ENCODE measurements at regions not wholly inside any gene's neighbourhood (a gene's known extent, or its start where the extent isn't known, plus 50 kb on each side); places are given as distances from the start of the nearest gene placed in this dataset.
"Not testable (repeated sequence)": the region's sequence is repeated elsewhere in the genome, so short reads cannot be mapped to it uniquely, and the experiment has no call there.

- DNase-seq (ENCODE audit: insufficient read length) = no peak
- no peak for FAIRE-seq
- TF ChIP-seq POLR2A (IDR thresholded peaks at IDR 0.05; ENCODE audit: low read depth, low read length) = no peak
- TF ChIP-seq POLR2AphosphoS5 (IDR thresholded peaks at IDR 0.05; ENCODE audit: low read depth, low read length) = no peak
- TF ChIP-seq TAF1 (IDR thresholded peaks at IDR 0.05; ENCODE audit: borderline replicate concordance, low read depth, low read length) = no peak
Measured at GRCh38 chr7:155388561-155388960, 69.4 kb upstream of the EN2 start.

GRCh38 chr7:155391414-155391813 lies 66.5 kb upstream of the EN2 start:
- TF ChIP-seq POLR2AphosphoS5 (IDR thresholded peaks at IDR 0.05; ENCODE audit: low read depth, low read length) (no peak), POLR2A (IDR thresholded peaks at IDR 0.05; ENCODE audit: low read depth, low read length) (no peak), TAF1 (IDR thresholded peaks at IDR 0.05; ENCODE audit: borderline replicate concordance, low read depth, low read length) (no peak)
- no peak for FAIRE-seq
- no peak for DNase-seq (ENCODE audit: insufficient read length)

DNA sequence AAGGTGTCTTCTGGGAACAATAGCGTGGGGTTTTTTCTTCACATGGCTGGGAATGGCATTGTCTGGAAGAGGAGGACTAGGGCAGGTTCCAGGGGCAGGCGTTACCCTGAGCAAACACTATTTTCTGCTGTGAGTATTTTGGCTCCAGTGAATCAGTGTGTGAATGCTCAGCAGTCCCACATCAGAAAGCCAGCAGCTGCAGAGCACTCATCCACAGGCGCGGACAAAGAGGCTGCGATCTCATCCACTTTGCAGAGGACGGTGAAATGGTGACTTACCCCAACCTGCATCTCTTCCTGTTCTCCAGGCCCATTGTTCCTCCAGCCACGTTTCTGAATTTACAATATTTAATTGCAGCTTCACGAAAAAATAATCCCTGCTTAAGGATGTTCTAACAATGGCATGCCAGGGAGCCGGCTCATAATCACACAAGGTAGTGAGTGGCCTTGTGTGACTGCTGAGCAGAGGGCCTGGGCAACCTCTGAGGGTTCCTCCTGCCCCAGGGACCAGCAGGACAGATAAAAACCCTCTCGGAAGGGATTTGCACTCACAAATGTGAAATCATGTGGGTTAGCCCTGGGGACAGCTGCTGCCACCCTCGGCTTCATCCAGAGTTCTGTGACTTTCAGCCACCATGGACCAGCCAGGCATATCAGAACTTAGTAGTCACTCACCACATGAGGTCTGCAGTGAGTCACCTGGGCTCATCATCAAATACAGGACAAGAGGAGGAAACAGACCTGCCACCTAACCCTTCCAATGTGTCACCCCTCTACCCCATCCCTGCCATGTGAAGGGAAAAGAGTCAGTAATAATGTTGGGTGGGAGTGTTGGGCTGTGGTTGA lies 65.0 kb upstream of the EN2 start:
- TF ChIP-seq TAF1 (IDR thresholded peaks at IDR 0.05; ENCODE audit: borderline replicate concordance, low read depth, low read length) (no peak), POLR2AphosphoS5 (IDR thresholded peaks at IDR 0.05; ENCODE audit: low read depth, low read length) (no peak)
- no peak for FAIRE-seq
- DNase-seq (ENCODE audit: insufficient read length) = no peak

- DNase-seq (ENCODE audit: insufficient read length) (no peak), FAIRE-seq (no peak)
- TF ChIP-seq POLR2AphosphoS5 (IDR thresholded peaks at IDR 0.05; ENCODE audit: low read depth, low read length) (no peak), POLR2A (IDR thresholded peaks at IDR 0.05; ENCODE audit: low read depth, low read length) (no peak), TAF1 (IDR thresholded peaks at IDR 0.05; ENCODE audit: borderline replicate concordance, low read depth, low read length) (no peak)
Measured at GRCh38 chr7:155394413-155394812, 63.5 kb upstream of the EN2 start.

- TF ChIP-seq POLR2AphosphoS5 (IDR thresholded peaks at IDR 0.05; ENCODE audit: low read depth, low read length) (no peak), TAF1 (IDR thresholded peaks at IDR 0.05; ENCODE audit: borderline replicate concordance, low read depth, low read length) (no peak), POLR2A (IDR thresholded peaks at IDR 0.05; ENCODE audit: low read depth, low read length) (no peak)
- no peak for DNase-seq (ENCODE audit: insufficient read length)
- FAIRE-seq = no peak
Measured at GRCh38 chr7:155395176-155395797, 62.6 kb upstream of the EN2 start.

DNA sequence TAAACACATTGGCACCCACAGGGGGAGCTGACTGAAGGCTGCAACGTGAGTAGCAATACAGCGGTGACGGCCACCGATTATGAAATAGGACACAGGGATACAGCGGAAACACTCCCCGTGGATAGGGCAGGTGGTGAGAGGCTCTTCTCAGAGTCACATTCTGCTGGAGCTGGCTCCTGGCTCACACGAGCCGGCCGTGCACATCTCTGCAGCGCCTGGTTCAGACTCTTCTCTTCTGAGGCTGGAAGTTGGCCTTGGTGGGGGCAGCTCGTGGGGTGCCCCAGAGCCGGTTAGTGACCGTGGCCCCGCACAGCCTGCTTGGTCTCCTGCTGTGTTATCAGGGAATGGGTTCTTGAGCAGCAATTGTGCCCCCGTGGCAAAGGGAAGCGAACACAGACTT lies 61.3 kb upstream of the EN2 start:
- no peak for TF ChIP-seq TAF1 (IDR thresholded peaks at IDR 0.05; ENCODE audit: borderline replicate concordance, low read depth, low read length)
- no peak for TF ChIP-seq POLR2A (IDR thresholded peaks at IDR 0.05; ENCODE audit: low read depth, low read length)
- no peak for TF ChIP-seq POLR2AphosphoS5 (IDR thresholded peaks at IDR 0.05; ENCODE audit: low read depth, low read length)
- DNase-seq (ENCODE audit: insufficient read length) = no peak

GRCh38 chr7:155397758-155398714 lies 59.9 kb upstream of the EN2 start:
- FAIRE-seq; DNase-seq (ENCODE audit: insufficient read length): not testable (repeated sequence)

More for the DNA sequence above, 61.3 kb upstream of the EN2 start:
- no peak for FAIRE-seq

DNA sequence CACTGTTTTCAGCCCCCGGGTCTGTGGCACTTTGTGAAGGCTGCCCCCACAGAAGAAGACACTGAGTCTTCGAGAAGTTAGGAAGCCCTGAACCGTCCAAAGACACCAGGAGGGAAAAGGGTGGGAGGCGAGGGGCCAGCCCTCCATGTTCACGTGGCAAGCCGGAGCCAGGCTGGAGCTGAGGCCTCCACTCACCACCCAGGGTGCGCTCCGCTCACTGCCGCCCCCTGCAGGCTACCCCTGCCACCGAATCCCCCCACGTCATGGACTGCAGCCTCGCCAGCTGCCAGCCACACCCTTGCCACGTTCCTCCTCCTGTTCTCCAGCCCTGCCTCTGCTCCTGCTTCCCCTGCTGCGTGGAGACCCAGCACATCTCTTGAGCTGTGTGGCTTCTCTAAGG lies 59.0 kb upstream of the EN2 start:
- DNase-seq (ENCODE audit: insufficient read length) = no peak
- TF ChIP-seq TAF1 (IDR thresholded peaks at IDR 0.05; ENCODE audit: borderline replicate concordance, low read depth, low read length) = no peak
- no peak for TF ChIP-seq POLR2A (IDR thresholded peaks at IDR 0.05; ENCODE audit: low read depth, low read length)
- no peak for TF ChIP-seq POLR2AphosphoS5 (IDR thresholded peaks at IDR 0.05; ENCODE audit: low read depth, low read length)
- FAIRE-seq = no peak

DNA sequence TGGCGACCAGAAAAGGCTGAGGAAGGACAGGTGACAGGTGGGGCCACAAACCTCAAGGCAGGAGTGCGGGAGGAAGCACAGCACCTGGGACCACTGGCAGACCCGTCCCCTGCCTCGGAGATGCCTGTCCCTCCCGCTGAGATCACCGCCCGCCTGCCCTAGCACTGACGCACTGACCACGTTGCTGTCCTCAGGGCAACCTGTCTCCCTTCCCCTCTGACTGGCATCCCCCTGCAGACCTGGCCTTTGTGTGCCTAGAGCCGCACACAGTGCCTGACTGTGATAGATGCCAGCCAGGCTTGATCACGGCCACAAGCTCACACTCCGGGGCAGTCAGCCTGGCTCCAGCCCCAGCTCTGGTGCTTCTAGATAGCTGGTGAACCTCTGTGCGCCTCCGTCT lies 58.4 kb upstream of the EN2 start:
- TF ChIP-seq TAF1 (IDR thresholded peaks at IDR 0.05; ENCODE audit: borderline replicate concordance, low read depth, low read length) (no peak), POLR2AphosphoS5 (IDR thresholded peaks at IDR 0.05; ENCODE audit: low read depth, low read length) (no peak), POLR2A (IDR thresholded peaks at IDR 0.05; ENCODE audit: low read depth, low read length) (no peak)
- FAIRE-seq = no peak
- no peak for DNase-seq (ENCODE audit: insufficient read length)

- TF ChIP-seq POLR2AphosphoS5 (IDR thresholded peaks at IDR 0.05; ENCODE audit: low read depth, low read length) (no peak), TAF1 (IDR thresholded peaks at IDR 0.05; ENCODE audit: borderline replicate concordance, low read depth, low read length) (no peak), POLR2A (IDR thresholded peaks at IDR 0.05; ENCODE audit: low read depth, low read length) (no peak)
- no peak for FAIRE-seq
- DNase-seq (ENCODE audit: insufficient read length) = no peak
Measured at GRCh38 chr7:155401231-155401630, 56.7 kb upstream of the EN2 start.

DNA sequence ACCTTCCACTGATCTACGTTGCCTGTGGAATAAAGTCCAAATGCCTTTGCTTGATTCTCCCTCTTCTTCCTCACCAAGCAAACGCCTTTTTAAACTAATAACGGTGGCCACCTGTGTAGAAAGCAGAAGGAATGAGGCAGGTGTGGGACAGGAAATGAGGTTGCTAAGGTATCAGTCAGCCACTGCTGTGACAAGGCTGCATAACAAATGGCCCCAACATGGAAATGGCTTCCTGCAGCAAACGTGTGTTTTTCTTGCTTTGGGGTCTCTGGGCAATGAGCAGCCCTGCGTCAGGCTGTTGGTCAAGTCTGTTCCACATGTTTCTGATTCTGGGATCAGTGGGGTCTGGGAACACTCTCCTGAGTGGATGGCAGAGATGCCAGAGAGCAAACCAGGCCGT lies 56.0 kb upstream of the EN2 start:
- DNase-seq (ENCODE audit: insufficient read length) = no peak
- no peak for FAIRE-seq
- TF ChIP-seq TAF1 (IDR thresholded peaks at IDR 0.05; ENCODE audit: borderline replicate concordance, low read depth, low read length) = no peak
- no peak for TF ChIP-seq POLR2AphosphoS5 (IDR thresholded peaks at IDR 0.05; ENCODE audit: low read depth, low read length)
- no peak for TF ChIP-seq POLR2A (IDR thresholded peaks at IDR 0.05; ENCODE audit: low read depth, low read length)

Data from GM12892 (cell line).